Peyer's patch (tissue), 4 donors: ENCODE measurements at regions not wholly inside any gene's neighbourhood (a gene's known extent, or its start where the extent isn't known, plus 50 kb on each side); places are given as distances from the start of the nearest gene placed in this dataset.

Experiments used
- CTCF ChIP-seq, 6 experiments: fragments of 450-650 bp in 4 of 6; fragments of 200-600 bp in 2 of 6; sonication (generic) in 1 of 6; IDR thresholded peaks; one replicate each; pipeline ENCODE4 v1.5.1; 2017 to 2019; ENCODE audit warnings: antibody characterized with exemption in 6 of 6, mild to moderate bottlenecking in 3 of 6, moderate library complexity in 1 of 6
- POLR2A ChIP-seq, 2 donors: fragments of 450-650 bp; IDR thresholded peaks; one replicate each; pipeline ENCODE4 v1.5.1; 2017; ENCODE audit warnings: antibody characterized with exemption in 2 of 2, mild to moderate bottlenecking in 2 of 2, moderate library complexity in 2 of 2

GRCh38 chr17:54736573-54736972 is 164.1 kb upstream of the TOM1L1 start:
- TF ChIP-seq CTCF (IDR thresholded peaks at IDR 0.05) (no peak), POLR2A (IDR thresholded peaks at IDR 0.05) (no peak)
